HG02973 (cell line): ENCODE measurements at regions not wholly inside any gene's neighbourhood (a gene's known extent, or its start where the extent isn't known, plus 50 kb on each side); places are given as distances from the start of the nearest gene placed in this dataset.

Source experiments
- ATAC-seq: cut with Tn5 transposase; IDR thresholded peaks from one replicate; pipeline ENCODE4 v1.9.1; 2021; ENCODE audit warnings: moderate library complexity; ENCODE audit not compliant: unreplicated experiment

DNA sequence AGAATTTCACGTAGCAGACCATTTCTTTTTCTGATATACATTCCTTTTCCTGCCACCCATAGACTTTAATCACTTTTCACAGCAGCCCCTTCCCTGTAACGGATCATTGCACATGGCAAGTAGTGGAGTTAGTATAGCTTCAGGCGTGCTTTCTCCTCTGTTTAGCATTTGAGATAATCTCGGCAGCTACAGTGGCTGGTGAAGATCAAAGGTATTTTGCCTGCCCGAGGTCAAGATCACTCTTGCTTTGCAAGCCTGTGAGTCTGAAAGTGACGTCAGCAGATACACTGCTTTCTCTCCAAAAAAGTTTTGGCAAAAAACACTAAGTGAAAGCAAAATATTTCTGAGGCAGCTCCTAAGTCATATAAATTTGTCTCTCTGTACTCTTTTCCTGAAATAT, 260.0 kb downstream of the NDFIP2 start:
- ATAC-seq, result no peak

GRCh38 chr13:79736356-79736755, 255.4 kb downstream of the NDFIP2 start:
- ATAC-seq, result no peak

- no peak for ATAC-seq
Observed at GRCh38 chr13:79735228-79735627, 254.3 kb downstream of the NDFIP2 start.

GRCh38 chr13:79727086-79727485, 246.1 kb downstream of the NDFIP2 start:
- ATAC-seq, result no peak

DNA sequence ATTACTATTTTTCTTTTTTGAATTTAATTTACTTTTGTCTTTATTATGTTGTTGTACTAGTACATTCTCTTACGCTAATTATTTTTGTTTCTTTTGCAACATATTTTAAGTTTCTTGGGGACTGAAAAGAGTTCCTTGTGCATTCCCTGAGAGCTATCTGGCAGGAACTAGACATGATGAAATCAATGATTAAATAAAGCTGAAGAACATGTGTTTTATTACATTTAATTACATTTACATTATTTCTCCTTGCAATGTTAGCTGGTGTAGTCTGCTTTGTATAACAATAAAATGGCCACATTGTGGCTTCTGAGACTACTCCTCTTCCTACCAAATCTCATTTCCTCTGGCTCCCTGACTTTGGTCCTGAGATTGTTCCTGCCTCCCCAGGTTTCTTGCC, 244.9 kb downstream of the NDFIP2 start:
- no peak for ATAC-seq

GRCh38 chr13:79724348-79725103, 243.6 kb downstream of the NDFIP2 start:
- ATAC-seq, result no peak

- no peak for ATAC-seq
Observed at GRCh38 chr13:79723519-79724024, 242.6 kb downstream of the NDFIP2 start.

GRCh38 chr13:79722885-79723445, 242.0 kb downstream of the NDFIP2 start:
- ATAC-seq, result no peak

DNA sequence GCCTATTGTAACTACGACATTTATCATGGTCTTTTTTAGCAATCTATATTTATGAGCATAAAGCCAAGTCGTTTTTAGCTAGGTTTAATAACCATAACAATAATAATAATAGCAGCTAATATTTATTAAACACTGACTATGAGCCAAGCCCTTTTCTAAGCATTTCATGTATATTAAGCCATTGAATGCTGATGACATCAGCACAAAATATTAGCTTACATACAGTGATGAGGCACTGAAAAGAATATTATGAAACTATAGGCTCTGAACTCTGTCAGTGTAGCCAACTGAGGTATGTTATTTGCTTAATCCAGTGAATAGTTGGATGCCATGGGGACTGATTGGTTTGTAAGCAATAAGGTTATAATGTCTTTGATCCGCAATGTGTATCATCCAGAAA, 235.2 kb downstream of the NDFIP2 start:
- ATAC-seq, result no peak

DNA sequence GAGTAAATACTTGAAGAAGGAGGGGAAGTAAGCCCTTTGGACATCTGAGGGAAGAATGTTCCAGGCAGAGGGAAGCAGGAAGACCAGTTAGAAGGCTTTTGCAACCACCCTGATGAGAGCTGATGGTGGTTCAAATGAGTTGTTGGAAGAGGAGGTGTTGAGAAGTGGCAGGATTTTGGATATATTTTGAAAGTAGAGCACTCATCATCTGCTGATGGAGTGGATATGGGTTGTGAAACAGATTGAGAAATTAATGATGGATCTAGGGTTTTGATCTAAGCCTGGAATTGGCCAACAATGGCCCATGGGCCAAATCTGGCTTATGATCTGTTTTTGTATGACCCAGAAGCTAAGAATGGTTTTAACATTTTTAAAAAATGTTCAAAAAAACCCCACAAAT, 230.7 kb downstream of the NDFIP2 start:
- no peak for ATAC-seq

DNA sequence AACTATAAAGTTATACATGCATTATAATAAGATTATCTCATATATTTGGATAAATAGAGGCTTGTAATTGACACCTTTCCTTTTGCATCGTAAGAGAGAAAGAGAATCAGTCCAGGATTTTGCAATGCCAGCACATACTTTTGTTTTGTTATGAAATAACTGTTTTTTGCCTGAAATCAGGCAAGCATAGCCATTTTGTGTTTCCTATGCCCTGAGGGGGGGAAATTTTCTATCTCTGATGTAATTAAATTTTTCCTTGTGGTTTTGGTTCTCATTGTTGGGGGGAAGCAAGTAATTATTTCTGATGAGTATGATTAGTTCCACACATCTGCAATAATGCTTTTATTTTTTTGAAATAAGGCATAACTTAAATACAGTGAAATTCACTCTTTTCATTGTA, 229.4 kb downstream of the NDFIP2 start:
- ATAC-seq, result no peak

GRCh38 chr13:79709471-79709870, 228.5 kb downstream of the NDFIP2 start:
- no peak for ATAC-seq

DNA sequence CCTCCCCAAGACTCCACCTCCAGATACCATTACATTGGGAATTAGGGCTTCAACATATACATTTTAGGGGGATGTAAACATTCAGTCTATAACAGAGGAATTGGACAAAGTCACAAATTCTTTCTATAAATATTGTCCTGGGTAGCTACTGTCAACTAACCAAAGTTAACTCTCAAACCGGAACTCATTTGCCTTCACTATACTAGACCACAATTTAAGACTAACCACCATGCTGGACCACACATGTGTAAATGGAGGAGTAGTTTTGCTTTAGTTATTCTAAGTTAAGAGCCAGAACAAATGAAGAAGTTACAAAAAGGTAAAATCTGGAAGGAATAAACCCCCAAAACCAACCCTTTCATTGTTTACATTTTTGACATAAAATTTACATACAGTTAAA, 222.8 kb downstream of the NDFIP2 start:
- ATAC-seq, result no peak

- no peak for ATAC-seq
Observed at GRCh38 chr13:79695754-79696153, 214.8 kb downstream of the NDFIP2 start.

DNA sequence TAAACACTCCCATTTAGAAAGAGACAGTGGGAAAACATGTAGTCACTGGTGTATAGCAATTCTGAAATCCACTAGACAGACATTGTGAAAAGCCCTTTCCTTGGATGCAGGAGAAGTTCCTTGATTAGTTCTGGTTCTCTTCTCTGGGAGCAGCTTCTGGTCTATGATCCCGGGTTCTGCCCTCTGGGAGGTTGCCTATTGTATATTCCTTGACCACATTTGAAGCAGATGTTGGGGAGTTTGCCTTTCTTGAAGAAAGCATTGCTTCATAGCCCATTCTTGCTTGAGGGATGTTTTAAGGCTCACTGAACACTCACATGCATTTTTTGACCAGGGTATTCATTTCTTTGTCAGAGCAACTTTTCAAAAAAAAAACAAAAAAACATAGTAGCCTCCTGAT, 211.9 kb downstream of the NDFIP2 start:
- no peak for ATAC-seq

GRCh38 chr13:79691826-79692225, 210.9 kb downstream of the NDFIP2 start:
- no peak for ATAC-seq

GRCh38 chr13:79688741-79689140, 207.8 kb downstream of the NDFIP2 start:
- ATAC-seq, result no peak

- no peak for ATAC-seq
Observed at GRCh38 chr13:79686441-79686840, 205.5 kb downstream of the NDFIP2 start.

- no peak for ATAC-seq
Observed at GRCh38 chr13:79684371-79684770, 203.4 kb downstream of the NDFIP2 start.

DNA sequence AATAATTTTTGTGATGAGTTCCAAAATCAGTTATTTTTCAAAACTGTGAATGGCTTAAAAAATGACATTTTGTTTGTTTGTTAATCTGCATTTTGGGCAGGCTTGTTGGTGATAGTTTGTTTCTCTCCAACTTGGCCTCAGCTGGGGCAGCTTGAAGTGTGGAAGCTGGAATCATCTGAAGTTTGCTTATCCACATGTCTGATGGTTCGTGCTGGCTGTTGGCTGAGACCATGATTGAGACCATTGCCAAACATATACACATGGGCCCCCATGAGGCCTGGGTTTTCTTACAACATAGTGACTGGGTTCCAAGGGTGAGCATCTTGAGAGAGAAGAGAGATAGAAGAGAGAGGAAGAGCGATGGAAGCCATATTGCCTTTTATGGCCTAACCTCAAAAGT, 201.2 kb downstream of the NDFIP2 start:
- ATAC-seq, result no peak

- ATAC-seq, result no peak
Observed at GRCh38 chr13:79681069-79681468, 200.1 kb downstream of the NDFIP2 start.

DNA sequence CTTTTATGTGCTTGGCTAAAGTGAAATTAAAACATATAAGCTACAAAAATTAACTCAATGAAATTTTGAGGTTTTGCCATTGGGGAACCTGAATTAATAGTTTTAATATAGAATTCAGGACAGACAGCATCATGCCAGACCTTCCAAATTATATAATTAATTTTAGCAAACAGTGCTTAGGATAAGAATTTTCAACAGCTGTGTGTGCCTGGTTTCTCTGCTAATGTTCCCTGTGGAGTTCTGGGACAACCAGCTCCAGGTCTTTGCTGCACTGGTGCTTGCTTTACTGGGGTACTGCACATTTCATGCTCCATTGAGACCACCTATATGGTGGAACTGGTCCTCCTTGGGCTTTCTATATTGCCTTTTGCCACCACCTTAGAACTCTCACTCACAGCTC, 199.5 kb downstream of the NDFIP2 start:
- no peak for ATAC-seq

GRCh38 chr13:79679334-79679733, 198.4 kb downstream of the NDFIP2 start:
- ATAC-seq, result peak; percentile 82
